ENCODE measurements at regions not wholly inside any gene's neighbourhood (a gene's known extent, or its start where the extent isn't known, plus 50 kb on each side); places are given as distances from the start of the nearest gene placed in this dataset.

- H3K4me1 ChIP-seq (ENCODE audit: control insufficient read depth in 2 of 3, insufficient read depth in 2 of 3, low read depth in 1 of 3, low read length in 3 of 3) = no peaks in the 10 kb centered on the region
- H3K9ac ChIP-seq (ENCODE audit: low read length in 3 of 3) = no peak overlapping the region
- no peaks in the 10 kb centered on the region for H3K36me3 ChIP-seq (ENCODE audit: control insufficient read depth in 2 of 3, insufficient read depth in 3 of 3, low read length in 3 of 3)
- no peak for TF ChIP-seq CTCF (IDR thresholded peaks at IDR 0.05; ENCODE audit: borderline replicate concordance, extremely low read depth, insufficient read depth)
- DNase-seq = peak in 1 of 5 donors; percentile 49
- intact Hi-C loops (cut with DNase I) = no loop called here
- H3K4me3 ChIP-seq (ENCODE audit: low read length in 3 of 3) = no peak overlapping the region
- no peak overlapping the region for H3K27ac ChIP-seq (ENCODE audit: low read depth in 2 of 2, low read length in 2 of 2)
- no peaks in the 10 kb centered on the region for H3K9me3 ChIP-seq (ENCODE audit: control insufficient read depth in 2 of 3, insufficient read depth in 1 of 3, low read length in 3 of 3)
- no peaks in the 10 kb centered on the region for H3K27me3 ChIP-seq (ENCODE audit: control insufficient read depth, insufficient read depth, low read length)
- no peak for FAIRE-seq
Measured at GRCh38 chr4:113849771-113850170, 88.2 kb upstream of the CAMK2D start.

- intact Hi-C loops (cut with DNase I) = no loop called here
- FAIRE-seq = no peak
- H3K27me3 ChIP-seq (ENCODE audit: control insufficient read depth, insufficient read depth, low read length) = no peaks in the 10 kb centered on the region
Measured at GRCh38 chr4:113847710-113848109, 86.2 kb upstream of the CAMK2D start.

GRCh38 chr4:113846433-113846832, 84.9 kb upstream of the CAMK2D start:
- DNase-seq (no peak), FAIRE-seq (no peak)
- Histone ChIP-seq H3K4me1 (ENCODE audit: control insufficient read depth in 2 of 3, insufficient read depth in 2 of 3, low read depth in 1 of 3, low read length in 3 of 3) (no peaks in the 10 kb centered on the region), H3K27me3 (ENCODE audit: control insufficient read depth, insufficient read depth, low read length) (no peaks in the 10 kb centered on the region), H3K36me3 (ENCODE audit: control insufficient read depth in 2 of 3, insufficient read depth in 3 of 3, low read length in 3 of 3) (no peaks in the 10 kb centered on the region), H3K4me3 (ENCODE audit: low read length in 3 of 3) (no peak overlapping the region), H3K27ac (ENCODE audit: low read depth in 2 of 2, low read length in 2 of 2) (no peak overlapping the region), H3K9me3 (ENCODE audit: control insufficient read depth in 2 of 3, insufficient read depth in 1 of 3, low read length in 3 of 3) (no peaks in the 10 kb centered on the region), H3K9ac (ENCODE audit: low read length in 3 of 3) (no peak overlapping the region)
- intact Hi-C loops (cut with DNase I) = no loop called here
- no peak for TF ChIP-seq CTCF (IDR thresholded peaks at IDR 0.05; ENCODE audit: borderline replicate concordance, extremely low read depth, insufficient read depth)

More at GRCh38 chr4:113847710-113848109, 86.2 kb upstream of the CAMK2D start:
- no peak for TF ChIP-seq CTCF (IDR thresholded peaks at IDR 0.05; ENCODE audit: borderline replicate concordance, extremely low read depth, insufficient read depth)
- no peaks in the 10 kb centered on the region for H3K4me1 ChIP-seq (ENCODE audit: control insufficient read depth in 2 of 3, insufficient read depth in 2 of 3, low read depth in 1 of 3, low read length in 3 of 3)
- no peak overlapping the region for H3K4me3 ChIP-seq (ENCODE audit: low read length in 3 of 3)
- H3K9ac ChIP-seq (ENCODE audit: low read length in 3 of 3) = no peak overlapping the region
- no peaks in the 10 kb centered on the region for H3K9me3 ChIP-seq (ENCODE audit: control insufficient read depth in 2 of 3, insufficient read depth in 1 of 3, low read length in 3 of 3)
- no peak overlapping the region for H3K27ac ChIP-seq (ENCODE audit: low read depth in 2 of 2, low read length in 2 of 2)
- H3K36me3 ChIP-seq (ENCODE audit: control insufficient read depth in 2 of 3, insufficient read depth in 3 of 3, low read length in 3 of 3) = no peaks in the 10 kb centered on the region
- no peak for DNase-seq

GRCh38 chr4:113845138-113845537, 83.6 kb upstream of the CAMK2D start:
- Histone ChIP-seq H3K27ac (ENCODE audit: low read depth in 2 of 2, low read length in 2 of 2) (no peak overlapping the region), H3K27me3 (ENCODE audit: control insufficient read depth, insufficient read depth, low read length) (no peaks in the 10 kb centered on the region), H3K36me3 (ENCODE audit: control insufficient read depth in 2 of 3, insufficient read depth in 3 of 3, low read length in 3 of 3) (no peaks in the 10 kb centered on the region), H3K4me1 (ENCODE audit: control insufficient read depth in 2 of 3, insufficient read depth in 2 of 3, low read depth in 1 of 3, low read length in 3 of 3) (no peaks in the 10 kb centered on the region), H3K4me3 (ENCODE audit: low read length in 3 of 3) (no peak overlapping the region), H3K9me3 (ENCODE audit: control insufficient read depth in 2 of 3, insufficient read depth in 1 of 3, low read length in 3 of 3) (no peaks in the 10 kb centered on the region), H3K9ac (ENCODE audit: low read length in 3 of 3) (no peak overlapping the region)
- intact Hi-C loops (cut with DNase I) = no loop called here
- FAIRE-seq (no peak), DNase-seq (no peak)
- TF ChIP-seq CTCF (IDR thresholded peaks at IDR 0.05; ENCODE audit: borderline replicate concordance, extremely low read depth, insufficient read depth) = no peak

All from kidney (tissue), 13 donors.